GM21515 (cell line): ENCODE measurements at regions not wholly inside any gene's neighbourhood (a gene's known extent, or its start where the extent isn't known, plus 50 kb on each side); places are given as distances from the start of the nearest gene placed in this dataset.
"Not testable (repeated sequence)": the region's sequence is repeated elsewhere in the genome, so short reads cannot be mapped to it uniquely, and the experiment has no call there.

Experiments
- ATAC-seq: cut with Tn5 transposase; IDR thresholded peaks from one replicate; pipeline ENCODE4 v1.9.1; 2021; ENCODE audit not compliant: unreplicated experiment

DNA sequence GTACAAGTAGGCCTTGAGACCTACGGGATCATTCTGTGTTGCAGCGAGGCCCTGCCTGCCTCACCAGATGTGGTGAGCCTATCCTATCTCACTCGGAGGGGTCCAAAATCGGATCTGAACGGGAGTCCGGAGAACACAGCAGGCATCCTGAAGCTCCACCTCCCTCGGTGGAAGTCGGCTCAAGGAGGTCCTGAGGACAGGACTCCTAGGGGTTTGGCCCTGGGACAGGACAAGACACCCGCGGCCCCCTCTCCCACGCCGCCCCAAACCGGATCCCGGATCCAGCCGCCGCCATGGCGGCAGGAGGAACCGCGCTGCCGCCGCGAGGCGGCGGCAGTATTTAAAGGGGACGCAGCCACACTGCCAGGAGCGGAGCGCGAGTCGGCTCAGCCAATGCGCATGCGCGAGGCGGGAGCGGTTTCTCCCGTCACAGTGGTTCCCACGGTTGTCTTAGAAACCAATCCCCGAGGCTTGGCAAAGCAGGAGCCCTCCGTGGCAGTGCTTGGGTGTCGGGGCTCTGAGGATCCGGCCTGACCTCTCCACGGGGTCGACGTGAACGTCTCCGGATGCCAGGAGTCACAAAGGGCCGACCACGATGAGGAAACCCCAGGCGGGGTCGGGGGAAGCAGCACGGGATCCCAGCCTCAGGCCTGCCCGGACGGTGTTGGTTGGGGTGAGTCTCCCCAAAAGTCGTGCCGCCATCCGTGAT is 454.6 kb upstream of the ZNG1F start:
- ATAC-seq: peak; percentile 100

DNA sequence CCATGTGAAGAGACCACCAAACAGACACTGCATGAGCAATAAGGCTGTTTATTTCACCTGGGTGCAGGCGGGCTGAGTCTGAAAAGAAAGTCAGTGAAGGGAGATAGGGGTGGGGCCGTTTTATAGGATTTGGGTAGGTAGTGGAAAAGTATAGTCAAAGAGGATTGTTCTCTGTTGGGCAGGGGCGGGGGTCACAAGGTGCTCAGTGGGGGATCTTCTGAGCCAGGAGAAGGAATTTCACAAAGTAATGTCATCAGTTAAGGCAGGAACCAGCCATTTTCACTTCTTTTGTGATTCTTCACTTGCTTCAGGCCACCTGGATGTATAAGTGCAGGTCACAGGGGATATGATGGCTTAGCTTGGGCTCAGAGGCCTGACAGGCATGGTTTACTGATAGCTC is 444.6 kb upstream of the ZNG1F start:
- not testable (repeated sequence) for ATAC-seq

DNA sequence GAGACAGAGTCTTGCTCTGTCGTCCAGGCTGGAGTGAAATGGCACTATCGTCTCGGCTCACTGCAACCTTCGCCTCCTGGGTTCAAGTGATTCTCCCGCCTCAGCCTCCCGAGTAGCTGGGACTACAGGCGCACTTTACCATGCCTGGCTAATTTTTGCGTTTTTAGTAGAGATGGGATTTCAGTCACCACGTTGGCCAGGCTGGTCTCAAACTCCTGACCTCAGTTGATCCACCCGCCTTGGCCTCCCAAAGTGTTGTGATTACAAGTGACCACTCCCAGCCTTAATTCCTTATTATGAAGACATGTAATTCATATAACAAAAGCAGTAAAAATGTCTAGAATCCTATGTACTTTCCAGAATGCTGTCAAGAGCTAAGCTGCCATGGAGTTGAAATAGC is 434.5 kb upstream of the ZNG1F start:
- ATAC-seq: not testable (repeated sequence)

DNA sequence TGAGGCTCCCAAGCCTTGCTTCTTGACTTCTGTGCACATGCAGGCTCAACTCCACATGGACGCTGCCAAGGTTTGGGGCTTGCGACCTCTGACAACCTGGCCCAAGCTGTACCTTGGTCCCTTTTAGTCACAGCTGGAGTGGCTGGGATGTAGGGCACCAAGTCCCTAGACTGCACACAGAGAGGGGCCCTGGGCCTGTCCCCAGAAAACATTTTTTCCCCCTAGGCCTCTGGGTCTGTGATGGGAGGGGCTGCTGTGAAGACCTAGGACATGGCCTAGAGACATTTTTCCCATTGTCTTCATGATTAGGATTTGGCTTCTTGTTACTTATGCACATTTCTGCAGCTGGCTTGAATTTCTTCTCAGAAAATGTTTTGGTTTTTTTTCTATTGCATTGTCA is 430.1 kb upstream of the ZNG1F start:
- ATAC-seq: not testable (repeated sequence)

DNA sequence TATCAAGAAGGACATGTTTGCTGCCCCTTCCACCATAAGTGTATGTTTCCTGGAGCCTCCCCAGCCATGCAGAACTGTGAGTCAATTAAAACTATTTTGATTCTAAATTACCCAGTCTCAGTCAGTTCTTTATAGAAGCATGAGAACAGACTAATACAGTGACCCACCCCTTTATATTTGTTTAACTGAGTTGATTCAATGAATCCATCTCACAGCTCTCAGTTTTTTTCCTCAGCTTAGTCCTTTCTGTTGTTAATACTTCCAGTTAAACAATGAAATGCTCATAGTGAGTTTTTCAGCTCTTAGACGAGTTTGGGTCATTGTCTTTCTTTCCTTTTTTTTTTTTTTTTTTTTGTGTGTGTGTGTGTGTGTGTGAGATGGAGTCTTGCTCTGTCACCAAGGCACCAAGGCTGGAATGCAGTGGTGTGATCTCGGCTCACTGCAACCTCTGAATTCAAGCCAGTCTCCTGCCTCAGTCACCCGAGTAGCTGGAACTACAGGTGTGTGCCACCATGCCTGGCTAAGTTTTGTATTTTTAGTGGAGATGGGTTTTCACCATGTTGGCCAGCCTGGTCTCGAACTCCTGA is 417.9 kb upstream of the ZNG1F start:
- not testable (repeated sequence) for ATAC-seq

DNA sequence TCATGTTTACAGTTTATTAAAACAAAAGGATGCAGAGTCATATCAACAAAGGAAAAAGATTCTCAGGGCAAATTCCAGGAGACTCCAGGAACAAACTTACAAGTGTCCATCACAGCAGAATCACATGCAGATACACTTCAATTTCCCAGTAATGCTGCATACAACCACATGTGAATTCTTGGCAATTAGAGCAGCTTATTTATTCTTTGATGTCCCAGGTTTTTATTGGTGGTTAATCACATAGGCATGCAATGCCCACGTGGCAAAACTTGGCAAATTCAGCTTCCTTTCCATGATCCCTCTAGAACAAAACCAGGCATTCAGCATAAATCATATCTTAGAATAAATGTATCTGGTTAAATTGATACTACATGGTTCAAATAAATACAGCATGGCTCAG is 376.5 kb upstream of the ZNG1F start:
- not testable (repeated sequence) for ATAC-seq
